ENCODE measurements at regions not wholly inside any gene's neighbourhood (a gene's known extent, or its start where the extent isn't known, plus 50 kb on each side); places are given as distances from the start of the nearest gene placed in this dataset.
"Not testable (repeated sequence)": the region's sequence is repeated elsewhere in the genome, so short reads cannot be mapped to it uniquely, and the experiment has no call there.

- Histone ChIP-seq H3K9me3 (no peaks in the 10 kb centered on the region), H3K4me3 (no peak overlapping the region), H3K36me3 (no peaks in the 10 kb centered on the region), H3K27me3 (no peaks in the 10 kb centered on the region), H3K27ac (no peak overlapping the region), H3K4me1 (no peaks in the 10 kb centered on the region)
- TF ChIP-seq EP300 (IDR thresholded peaks at IDR 0.05), result no peak
- no peak for TF ChIP-seq POLR2A (IDR thresholded peaks at IDR 0.05)
- TF ChIP-seq CTCF (IDR thresholded peaks at IDR 0.05), result no peak
- no peak for TF ChIP-seq POLR2AphosphoS5 (IDR thresholded peaks at IDR 0.05)
- ATAC-seq, result no peak
- WGBS, 2 donors (ENCODE audit: low coverage in 1 of 2), result 52 to 66% methylated on average over 2 of the region's 2 CpGs
Observed at GRCh38 chr1:113302636-113303035, 87.7 kb upstream of the MAGI3 start.

GRCh38 chr1:113303267-113303666 lies 87.0 kb upstream of the MAGI3 start:
- Histone ChIP-seq H3K27ac (no peak overlapping the region), H3K4me1 (no peaks in the 10 kb centered on the region), H3K36me3 (no peaks in the 10 kb centered on the region), H3K9me3 (no peaks in the 10 kb centered on the region), H3K4me3 (no peak overlapping the region), H3K27me3 (no peaks in the 10 kb centered on the region)
- ATAC-seq, result no peak
- TF ChIP-seq POLR2A (IDR thresholded peaks at IDR 0.05) (no peak), EP300 (IDR thresholded peaks at IDR 0.05) (no peak), CTCF (IDR thresholded peaks at IDR 0.05) (no peak)
- WGBS, 2 donors (ENCODE audit: low coverage in 1 of 2), result 64 to 67% methylated on average over 9 of the region's 9 CpGs

GRCh38 chr1:113305029-113305428 lies 85.3 kb upstream of the MAGI3 start:
- not testable (repeated sequence) for ATAC-seq, H3K27me3 ChIP-seq, H3K9me3 ChIP-seq, H3K4me3 ChIP-seq, H3K36me3 ChIP-seq, H3K4me1 ChIP-seq, H3K27ac ChIP-seq
- 100% methylated on average over 1 of the region's 4 CpGs; no CpG with 5 or more reads in 1 of the 2 donors for WGBS, 2 donors (ENCODE audit: low coverage in 1 of 2)

- Histone ChIP-seq H3K4me1 (no peaks in the 10 kb centered on the region), H3K9me3 (peaks cover 0 to 11% (median 0%) of the 10 kb centered on the region in 3 donors), H3K27me3 (no peaks in the 10 kb centered on the region), H3K27ac (no peak overlapping the region), H3K4me3 (no peak overlapping the region), H3K36me3 (no peaks in the 10 kb centered on the region)
- TF ChIP-seq EP300 (IDR thresholded peaks at IDR 0.05) (no peak), CTCF (IDR thresholded peaks at IDR 0.05) (no peak), POLR2A (IDR thresholded peaks at IDR 0.05) (no peak), POLR2AphosphoS5 (IDR thresholded peaks at IDR 0.05) (no peak)
- WGBS, 2 donors (ENCODE audit: low coverage in 1 of 2), result 57 to 76% methylated on average over 2 to 3 of the region's 3 CpGs
- ATAC-seq, result no peak
Observed at GRCh38 chr1:113307771-113308445, 82.4 kb upstream of the MAGI3 start.

GRCh38 chr1:113312651-113313050 lies 77.7 kb upstream of the MAGI3 start:
- not testable (repeated sequence) for H3K4me3 ChIP-seq, H3K4me1 ChIP-seq, H3K36me3 ChIP-seq, H3K27me3 ChIP-seq, ATAC-seq, H3K27ac ChIP-seq
- 86 to 100% methylated on average over 1 of the region's 1 CpG for WGBS, 2 donors (ENCODE audit: low coverage in 1 of 2)
- peaks cover 0 to 18% (median 0%) of the 10 kb centered on the region in 3 donors for H3K9me3 ChIP-seq

- TF ChIP-seq POLR2AphosphoS5 (IDR thresholded peaks at IDR 0.05) (no peak), POLR2A (IDR thresholded peaks at IDR 0.05) (no peak), EP300 (IDR thresholded peaks at IDR 0.05) (no peak), CTCF (IDR thresholded peaks at IDR 0.05) (no peak)
- H3K36me3 ChIP-seq, result no peaks in the 10 kb centered on the region
- ATAC-seq, result no peak
- no peak overlapping the region for H3K4me3 ChIP-seq
- H3K9me3 ChIP-seq, result peaks cover 0 to 18% (median 0%) of the 10 kb centered on the region in 3 donors
- no peak overlapping the region for H3K27ac ChIP-seq
- 63 to 86% methylated on average over 3 of the region's 3 CpGs for WGBS, 2 donors (ENCODE audit: low coverage in 1 of 2)
- no peaks in the 10 kb centered on the region for H3K27me3 ChIP-seq
- no peaks in the 10 kb centered on the region for H3K4me1 ChIP-seq
Observed at GRCh38 chr1:113314600-113314999, 75.7 kb upstream of the MAGI3 start.

Measured in gastroesophageal sphincter (tissue), 4 donors.